ENCODE measurements at regions not wholly inside any gene's neighbourhood (a gene's known extent, or its start where the extent isn't known, plus 50 kb on each side); places are given as distances from the start of the nearest gene placed in this dataset.
"Not testable (repeated sequence)": the region's sequence is repeated elsewhere in the genome, so short reads cannot be mapped to it uniquely, and the experiment has no call there.

- no peak for DNase-seq
Observed at GRCh38 chr6:1197309-1197708, 114.6 kb upstream of the FOXQ1 start.

GRCh38 chr6:1191141-1191630 is 120.7 kb upstream of the FOXQ1 start:
- no peak for DNase-seq

GRCh38 chr6:1190366-1190765 is 121.5 kb upstream of the FOXQ1 start:
- DNase-seq: no peak

GRCh38 chr6:1188199-1188598 is 123.7 kb upstream of the FOXQ1 start:
- no peak for DNase-seq

- DNase-seq: no peak
Observed at GRCh38 chr6:1187293-1188131, 124.4 kb upstream of the FOXQ1 start.

- DNase-seq: no peak
Observed at GRCh38 chr6:1184318-1184717, 127.6 kb upstream of the FOXQ1 start.

- no peak for DNase-seq
Observed at GRCh38 chr6:1182722-1183521, 129.0 kb upstream of the FOXQ1 start.

GRCh38 chr6:1181939-1182605 is 129.8 kb upstream of the FOXQ1 start:
- DNase-seq: no peak

- DNase-seq: no peak
Observed at GRCh38 chr6:1179571-1180459, 132.1 kb upstream of the FOXQ1 start.

- DNase-seq: no peak
Observed at GRCh38 chr6:1178590-1178989, 133.3 kb upstream of the FOXQ1 start.

GRCh38 chr6:1176567-1176966 is 135.3 kb upstream of the FOXQ1 start:
- DNase-seq: no peak

GRCh38 chr6:1175877-1176276 is 136.0 kb upstream of the FOXQ1 start:
- DNase-seq: no peak

GRCh38 chr6:1170794-1171193 is 141.1 kb upstream of the FOXQ1 start:
- DNase-seq: no peak

GRCh38 chr6:1164600-1164999 is 147.3 kb upstream of the FOXQ1 start:
- DNase-seq: no peak

GRCh38 chr6:1163501-1163900 is 148.4 kb upstream of the FOXQ1 start:
- DNase-seq: no peak

GRCh38 chr6:1162367-1163275 is 149.3 kb upstream of the FOXQ1 start:
- no peak for DNase-seq

- not testable (repeated sequence) for DNase-seq
Observed at GRCh38 chr6:1156411-1156810, 155.5 kb upstream of the FOXQ1 start.

GRCh38 chr6:1153696-1154245 is 158.1 kb upstream of the FOXQ1 start:
- no peak for DNase-seq

GRCh38 chr6:1146500-1146899 is 165.4 kb upstream of the FOXQ1 start:
- DNase-seq: no peak

GRCh38 chr6:1145768-1146218 is 166.1 kb upstream of the FOXQ1 start:
- DNase-seq: no peak
